ENCODE measurements at regions not wholly inside any gene's neighbourhood (a gene's known extent, or its start where the extent isn't known, plus 50 kb on each side); places are given as distances from the start of the nearest gene placed in this dataset.

DNA sequence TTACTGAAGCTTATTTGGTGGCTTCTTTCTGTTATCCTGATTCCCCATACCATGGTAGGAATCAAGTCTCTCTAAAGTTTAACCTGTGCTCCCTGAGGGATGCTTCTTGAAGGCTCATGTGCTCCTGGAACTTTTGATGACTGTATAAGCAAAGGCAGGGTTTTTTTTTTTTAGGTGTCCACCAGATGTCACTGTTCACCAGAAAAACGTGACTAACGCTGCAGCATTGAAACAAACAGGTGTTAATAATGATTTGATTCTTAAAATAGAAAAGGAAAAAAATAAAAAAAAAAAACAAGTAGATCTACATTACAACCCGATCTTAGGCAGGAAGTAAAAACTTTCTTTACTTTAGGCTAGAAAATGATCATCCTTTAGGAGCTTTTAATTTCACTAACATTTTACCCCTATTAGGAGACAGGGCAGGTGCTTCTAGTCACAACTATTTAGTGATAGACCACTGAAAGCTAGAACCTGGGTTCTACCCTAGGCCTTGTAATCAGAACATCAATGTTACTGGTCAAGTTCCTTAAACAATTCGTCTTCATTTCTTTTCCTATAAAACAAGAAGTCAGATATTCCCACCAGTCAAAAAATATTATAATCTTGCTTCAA, 223.0 kb downstream of the PLA2G4A start:
- no peaks in the 10 kb centered on the region for H3K79me2 ChIP-seq (ENCODE audit: insufficient read depth, low read length)
- H3K27me3 ChIP-seq (ENCODE audit: insufficient read depth, low read length, poor library complexity) = no peaks in the 10 kb centered on the region
- no peak overlapping the region for H3K27ac ChIP-seq (ENCODE audit: low read length)
- TF ChIP-seq, protein P1, sequence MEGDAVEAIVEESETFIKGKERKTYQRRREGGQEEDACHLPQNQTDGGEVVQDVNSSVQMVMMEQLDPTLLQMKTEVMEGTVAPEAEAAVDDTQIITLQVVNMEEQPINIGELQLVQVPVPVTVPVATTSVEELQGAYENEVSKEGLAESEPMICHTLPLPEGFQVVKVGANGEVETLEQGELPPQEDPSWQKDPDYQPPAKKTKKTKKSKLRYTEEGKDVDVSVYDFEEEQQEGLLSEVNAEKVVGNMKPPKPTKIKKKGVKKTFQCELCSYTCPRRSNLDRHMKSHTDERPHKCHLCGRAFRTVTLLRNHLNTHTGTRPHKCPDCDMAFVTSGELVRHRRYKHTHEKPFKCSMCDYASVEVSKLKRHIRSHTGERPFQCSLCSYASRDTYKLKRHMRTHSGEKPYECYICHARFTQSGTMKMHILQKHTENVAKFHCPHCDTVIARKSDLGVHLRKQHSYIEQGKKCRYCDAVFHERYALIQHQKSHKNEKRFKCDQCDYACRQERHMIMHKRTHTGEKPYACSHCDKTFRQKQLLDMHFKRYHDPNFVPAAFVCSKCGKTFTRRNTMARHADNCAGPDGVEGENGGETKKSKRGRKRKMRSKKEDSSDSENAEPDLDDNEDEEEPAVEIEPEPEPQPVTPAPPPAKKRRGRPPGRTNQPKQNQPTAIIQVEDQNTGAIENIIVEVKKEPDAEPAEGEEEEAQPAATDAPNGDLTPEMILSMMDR (IDR thresholded peaks at IDR 0.05; ENCODE audit: borderline replicate concordance, extremely low read depth, low read length, poor library complexity, severe bottlenecking) = peak; percentile 69
- no peak for TF ChIP-seq EZH2 (IDR thresholded peaks at IDR 0.05; ENCODE audit: borderline replicate concordance, low read depth, low read length, severe bottlenecking)
- H2AFZ ChIP-seq (ENCODE audit: low read depth, low read length) = no peak overlapping the region
- peak; percentile 43 for DNase-seq
- H3K4me3 ChIP-seq (ENCODE audit: low read depth in 1 of 2, low read length in 2 of 2) = no peak overlapping the region
- H3K4me2 ChIP-seq (ENCODE audit: insufficient read depth, low read length) = no peak overlapping the region
- H4K20me1 ChIP-seq (ENCODE audit: insufficient read depth, low read length) = no peaks in the 10 kb centered on the region
- H3K9me3 ChIP-seq (ENCODE audit: insufficient read depth, low read length, severe bottlenecking) = no peaks in the 10 kb centered on the region
- ATAC-seq (ENCODE audit: insufficient read depth, low read depth) = peak; percentile 64
- no peak overlapping the region for H3K9ac ChIP-seq (ENCODE audit: low read depth, low read length)
- no peaks in the 10 kb centered on the region for H3K4me1 ChIP-seq (ENCODE audit: insufficient read depth, low read length)
- no peaks in the 10 kb centered on the region for H3K36me3 ChIP-seq (ENCODE audit: insufficient read depth, low read length)

DNA sequence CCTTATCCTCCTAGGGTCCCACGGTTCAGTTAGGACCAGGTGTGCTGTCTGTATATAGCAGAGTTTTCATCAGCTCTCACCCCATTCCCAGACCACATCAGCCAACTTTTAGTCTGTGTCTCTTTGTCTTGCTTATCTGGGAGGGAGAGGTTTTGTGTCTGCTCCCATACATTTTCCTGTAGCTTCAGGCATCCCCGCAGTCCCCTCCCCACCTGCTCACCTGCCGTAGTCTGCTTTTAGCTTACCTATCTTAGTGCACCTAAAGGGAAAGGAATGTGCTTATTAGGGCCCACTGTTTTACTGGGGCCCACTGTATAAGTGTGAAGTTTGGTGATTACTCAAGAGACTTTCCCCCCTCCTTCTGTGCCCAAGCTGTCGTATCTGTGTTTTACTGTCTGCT, 225.1 kb downstream of the PLA2G4A start:
- DNase-seq (no peak), ATAC-seq (ENCODE audit: insufficient read depth, low read depth) (no peak)
- no peak overlapping the region for H3K27ac ChIP-seq (ENCODE audit: low read length)

DNA sequence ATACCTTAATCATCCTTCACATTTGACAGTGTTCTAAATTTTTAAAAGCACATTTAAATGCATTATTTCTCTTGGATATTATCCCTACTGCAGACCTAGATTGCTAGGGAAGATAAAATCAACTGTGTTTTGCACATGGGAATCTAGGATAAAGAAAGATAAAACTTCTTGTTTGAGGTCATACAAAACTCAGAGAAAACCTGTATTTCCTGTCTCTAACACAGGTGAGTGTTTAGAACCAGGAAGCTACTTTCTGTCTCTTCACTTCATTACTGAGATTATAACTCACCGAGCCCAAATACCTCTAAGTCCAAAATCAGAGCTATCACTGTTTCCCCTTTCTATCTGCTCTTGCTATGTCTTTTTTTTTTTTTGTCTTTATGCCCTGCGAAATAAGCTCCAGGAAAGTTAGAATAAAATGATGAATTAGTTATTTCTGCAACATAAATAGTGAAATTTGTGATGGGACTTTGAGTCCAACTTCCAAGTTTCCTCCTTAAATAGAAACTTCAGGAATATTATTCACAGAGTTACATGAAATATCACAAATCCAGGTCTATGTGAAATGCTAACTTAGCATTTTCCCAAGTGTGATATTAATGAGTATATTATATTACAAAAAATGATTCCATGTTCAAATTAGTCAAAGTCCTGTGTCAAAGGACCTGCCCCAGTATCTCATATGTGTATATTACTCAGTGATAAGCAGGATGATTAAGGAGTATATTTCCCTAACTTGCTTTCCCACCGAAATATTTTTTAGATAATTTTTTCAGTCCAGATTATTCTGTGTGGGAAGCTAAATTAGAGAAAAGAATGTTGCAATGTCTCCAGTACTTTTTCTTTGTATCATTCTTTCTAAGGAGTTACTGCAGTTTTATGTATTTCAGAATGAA, 226.4 kb downstream of the PLA2G4A start:
- TF ChIP-seq, protein P1 (IDR thresholded peaks at IDR 0.05; ENCODE audit: borderline replicate concordance, extremely low read depth, low read length, poor library complexity, severe bottlenecking) = no peak
- no peak for TF ChIP-seq EZH2 (IDR thresholded peaks at IDR 0.05; ENCODE audit: borderline replicate concordance, low read depth, low read length, severe bottlenecking)
- no peak for ATAC-seq (ENCODE audit: insufficient read depth, low read depth)
- H2AFZ ChIP-seq (ENCODE audit: low read depth, low read length) = no peak overlapping the region
- H4K20me1 ChIP-seq (ENCODE audit: insufficient read depth, low read length) = no peaks in the 10 kb centered on the region
- DNase-seq = no peak
- H3K27me3 ChIP-seq (ENCODE audit: insufficient read depth, low read length, poor library complexity) = no peaks in the 10 kb centered on the region
- no peaks in the 10 kb centered on the region for H3K9me3 ChIP-seq (ENCODE audit: insufficient read depth, low read length, severe bottlenecking)
- no peak overlapping the region for H3K4me3 ChIP-seq (ENCODE audit: low read depth in 1 of 2, low read length in 2 of 2)
- H3K9ac ChIP-seq (ENCODE audit: low read depth, low read length) = no peak overlapping the region
- no peaks in the 10 kb centered on the region for H3K4me1 ChIP-seq (ENCODE audit: insufficient read depth, low read length)
- H3K79me2 ChIP-seq (ENCODE audit: insufficient read depth, low read length) = no peaks in the 10 kb centered on the region
- no peak overlapping the region for H3K4me2 ChIP-seq (ENCODE audit: insufficient read depth, low read length)
- no peak overlapping the region for H3K27ac ChIP-seq (ENCODE audit: low read length)
- H3K36me3 ChIP-seq (ENCODE audit: insufficient read depth, low read length) = no peaks in the 10 kb centered on the region

More for the DNA sequence above, 225.1 kb downstream of the PLA2G4A start:
- Histone ChIP-seq H3K4me2 (ENCODE audit: insufficient read depth, low read length) (no peak overlapping the region), H3K9ac (ENCODE audit: low read depth, low read length) (no peak overlapping the region), H3K4me1 (ENCODE audit: insufficient read depth, low read length) (no peaks in the 10 kb centered on the region), H3K9me3 (ENCODE audit: insufficient read depth, low read length, severe bottlenecking) (no peaks in the 10 kb centered on the region), H3K79me2 (ENCODE audit: insufficient read depth, low read length) (no peaks in the 10 kb centered on the region), H4K20me1 (ENCODE audit: insufficient read depth, low read length) (no peaks in the 10 kb centered on the region), H3K27me3 (ENCODE audit: insufficient read depth, low read length, poor library complexity) (no peaks in the 10 kb centered on the region), H3K36me3 (ENCODE audit: insufficient read depth, low read length) (no peaks in the 10 kb centered on the region), H3K4me3 (ENCODE audit: low read depth in 1 of 2, low read length in 2 of 2) (no peak overlapping the region), H2AFZ (ENCODE audit: low read depth, low read length) (no peak overlapping the region)
- TF ChIP-seq, protein P1 (IDR thresholded peaks at IDR 0.05; ENCODE audit: borderline replicate concordance, extremely low read depth, low read length, poor library complexity, severe bottlenecking) = no peak
- no peak for TF ChIP-seq EZH2 (IDR thresholded peaks at IDR 0.05; ENCODE audit: borderline replicate concordance, low read depth, low read length, severe bottlenecking)
